Activated CD4-positive, alpha-beta T cell treated with anti-CD3 and anti-CD28 coated beads for 24 hours (primary cell): ENCODE measurements at regions not wholly inside any gene's neighbourhood (a gene's known extent, or its start where the extent isn't known, plus 50 kb on each side); places are given as distances from the start of the nearest gene placed in this dataset.
"Not testable (repeated sequence)": the region's sequence is repeated elsewhere in the genome, so short reads cannot be mapped to it uniquely, and the experiment has no call there.

Source experiments
- DNase-seq, 2 donors: peaks; one replicate each; pipeline ENCODE4 v3.0.0-alpha.2; 2020; ENCODE audit warnings: low read depth in 2 of 2

GRCh38 chr3:127439621-127440020, 150.9 kb downstream of the TPRA1 start:
- DNase-seq, result no peak

DNA sequence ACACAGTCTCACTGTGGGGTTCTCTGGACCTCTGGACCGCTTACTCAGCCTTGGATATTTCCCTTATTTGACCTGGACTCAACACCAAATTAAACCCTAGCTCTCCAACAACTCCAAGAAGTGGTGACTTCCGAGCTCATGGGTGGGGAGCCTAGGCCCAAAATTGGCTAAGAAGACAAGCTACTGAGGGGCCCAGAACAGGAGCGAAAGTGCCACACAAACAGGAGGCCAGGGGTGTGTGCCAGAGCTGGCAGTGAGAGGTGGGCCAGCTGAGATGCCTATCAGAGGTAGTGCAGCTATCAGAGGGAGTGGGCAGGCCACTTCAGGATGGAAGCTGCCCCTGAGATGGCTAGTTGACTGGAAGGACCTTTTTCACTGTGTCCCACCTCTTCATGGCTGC, 151.1 kb upstream of the PRR20G start:
- DNase-seq, result no peak

- DNase-seq, result no peak
Observed at GRCh38 chr3:127438371-127438770, 150.5 kb upstream of the PRR20G start.

- DNase-seq, result not testable (repeated sequence)
Observed at GRCh38 chr3:127435299-127435698, 147.5 kb upstream of the PRR20G start.

- DNase-seq, result no peak
Observed at GRCh38 chr3:127431066-127431465, 143.2 kb upstream of the PRR20G start.

DNA sequence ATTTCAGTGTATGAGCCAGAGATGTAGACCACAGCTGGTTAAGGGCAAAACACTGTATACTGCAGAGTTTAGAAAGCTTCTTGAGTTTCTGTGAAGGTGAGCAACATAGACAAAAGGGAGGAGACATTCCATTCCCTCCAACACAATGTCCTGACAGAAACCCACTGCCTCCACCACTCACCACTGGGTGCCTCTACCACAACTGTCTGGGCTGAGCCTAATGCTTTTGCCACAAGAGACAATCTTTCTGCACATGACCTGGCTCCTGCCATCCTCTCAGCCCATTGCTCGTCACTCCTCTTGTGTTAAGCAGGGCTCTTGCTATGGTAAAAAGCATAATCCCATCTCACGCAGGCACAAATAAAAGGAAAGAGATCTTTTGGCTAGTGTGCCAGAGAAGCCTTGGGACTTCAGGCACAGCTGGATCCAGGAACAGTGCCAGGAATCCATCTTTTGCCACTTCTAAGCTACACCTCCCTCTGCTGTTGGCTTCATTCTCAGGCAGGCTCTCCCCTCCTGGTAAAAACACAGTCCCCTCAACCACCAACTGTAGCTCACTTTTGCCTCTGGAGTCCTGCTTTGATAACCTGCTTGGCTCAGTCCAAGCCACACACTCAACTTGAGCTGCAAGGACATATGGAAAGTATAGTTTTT, 140.6 kb upstream of the PRR20G start:
- DNase-seq, result no peak

GRCh38 chr3:127427666-127428065, 139.8 kb upstream of the PRR20G start:
- DNase-seq, result no peak

DNA sequence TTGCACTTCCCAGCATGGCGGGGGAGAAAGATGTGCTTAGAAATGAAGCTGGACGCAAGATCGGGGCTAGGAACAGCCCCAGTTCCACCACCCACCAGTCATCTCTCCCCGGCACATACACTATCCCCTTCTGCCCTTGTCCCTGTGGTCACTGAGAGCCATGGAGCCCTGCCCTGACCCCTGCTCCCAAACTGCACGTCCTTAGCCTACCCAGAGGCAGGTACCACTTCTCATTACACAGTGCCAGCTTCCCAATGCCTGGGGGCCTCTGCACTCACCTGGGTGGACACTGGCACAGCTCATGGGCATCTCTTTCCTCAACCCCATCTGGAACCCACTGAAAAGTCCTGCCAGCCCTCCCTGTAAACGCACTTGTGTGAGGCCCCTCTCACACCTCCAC, 139.3 kb upstream of the PRR20G start:
- no peak for DNase-seq

DNA sequence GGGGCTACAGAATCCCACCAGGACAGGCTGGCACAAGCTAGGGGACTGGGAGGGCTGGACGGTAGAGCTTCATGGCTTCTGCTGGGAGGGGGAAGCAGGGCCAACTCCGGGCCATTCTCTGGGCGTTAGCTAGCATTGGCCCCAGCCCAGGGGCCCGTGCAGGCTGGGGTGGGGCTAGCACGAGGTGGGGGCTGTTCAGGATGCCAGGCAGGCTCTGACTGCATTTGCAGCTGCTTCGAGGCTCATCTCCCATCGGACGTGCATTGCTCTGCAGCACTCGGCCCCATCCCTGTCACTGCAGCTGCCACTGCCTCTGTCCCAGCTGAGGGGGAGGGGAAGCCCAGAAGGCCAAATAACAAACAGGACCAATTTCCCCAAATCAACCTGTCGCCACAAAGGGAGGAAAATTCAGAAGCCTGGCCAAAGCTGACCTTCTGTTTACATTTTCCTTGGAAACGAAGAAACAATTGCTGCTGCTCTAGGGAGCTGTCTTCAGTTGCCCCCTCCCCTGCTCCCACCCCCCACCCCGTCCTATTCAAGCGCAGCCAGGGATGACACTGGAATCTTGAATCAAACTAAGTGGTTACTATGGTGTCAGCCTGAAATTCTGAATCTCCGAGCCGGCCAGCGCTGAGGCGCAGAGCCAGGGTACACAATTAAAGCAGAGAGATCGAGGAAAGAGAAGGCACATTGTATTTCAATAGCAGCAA, 138.8 kb upstream of the PRR20G start:
- no peak for DNase-seq

DNA sequence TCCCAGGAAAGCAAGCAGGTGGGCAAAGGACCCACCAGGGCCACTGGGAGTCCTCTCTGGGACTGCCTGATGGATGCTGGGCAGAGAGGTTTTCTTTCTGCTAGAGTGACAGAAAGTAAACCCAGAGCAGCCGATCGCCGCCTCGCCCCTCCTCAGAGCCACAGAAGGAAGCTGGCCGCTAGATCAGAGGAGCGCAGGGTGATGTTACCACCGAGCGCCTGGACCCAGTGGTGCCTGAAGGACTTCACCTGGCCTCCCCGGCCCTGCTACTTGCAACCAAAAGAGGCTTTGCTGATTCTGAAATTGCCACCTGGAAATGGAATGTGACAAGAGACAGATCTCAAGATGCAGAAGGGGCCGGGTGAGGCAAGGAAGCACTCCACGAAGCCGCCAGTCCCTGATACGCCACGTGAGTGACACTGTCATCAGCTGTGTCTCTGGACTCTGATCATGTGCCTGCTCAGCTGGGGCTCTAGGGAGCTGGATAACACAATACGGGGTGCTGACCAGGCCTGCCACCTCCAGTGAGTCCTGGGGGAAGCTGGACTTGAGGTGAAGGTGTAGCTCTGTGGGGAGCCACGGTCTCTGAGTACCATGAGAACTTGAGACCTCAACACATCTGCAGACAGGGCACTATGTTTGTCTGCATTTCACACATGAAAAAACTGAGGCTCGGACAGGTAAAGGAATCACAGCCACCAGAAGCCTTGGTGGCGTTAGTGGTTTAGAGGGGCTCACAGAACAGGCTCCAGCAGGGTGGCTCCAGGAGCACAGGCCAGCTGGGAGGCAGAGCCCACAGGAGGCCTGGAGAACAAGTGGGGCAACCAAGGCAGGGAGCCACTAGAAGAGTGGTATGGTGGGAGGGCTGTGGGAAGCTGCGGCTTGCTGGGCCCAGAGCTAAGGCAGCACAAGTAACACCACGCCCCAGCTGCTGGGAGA, 137.9 kb upstream of the PRR20G start:
- no peak for DNase-seq

GRCh38 chr3:127424766-127425504, 137.1 kb upstream of the PRR20G start:
- DNase-seq, result no peak

GRCh38 chr3:127423856-127424765, 136.3 kb upstream of the PRR20G start:
- no peak for DNase-seq

DNA sequence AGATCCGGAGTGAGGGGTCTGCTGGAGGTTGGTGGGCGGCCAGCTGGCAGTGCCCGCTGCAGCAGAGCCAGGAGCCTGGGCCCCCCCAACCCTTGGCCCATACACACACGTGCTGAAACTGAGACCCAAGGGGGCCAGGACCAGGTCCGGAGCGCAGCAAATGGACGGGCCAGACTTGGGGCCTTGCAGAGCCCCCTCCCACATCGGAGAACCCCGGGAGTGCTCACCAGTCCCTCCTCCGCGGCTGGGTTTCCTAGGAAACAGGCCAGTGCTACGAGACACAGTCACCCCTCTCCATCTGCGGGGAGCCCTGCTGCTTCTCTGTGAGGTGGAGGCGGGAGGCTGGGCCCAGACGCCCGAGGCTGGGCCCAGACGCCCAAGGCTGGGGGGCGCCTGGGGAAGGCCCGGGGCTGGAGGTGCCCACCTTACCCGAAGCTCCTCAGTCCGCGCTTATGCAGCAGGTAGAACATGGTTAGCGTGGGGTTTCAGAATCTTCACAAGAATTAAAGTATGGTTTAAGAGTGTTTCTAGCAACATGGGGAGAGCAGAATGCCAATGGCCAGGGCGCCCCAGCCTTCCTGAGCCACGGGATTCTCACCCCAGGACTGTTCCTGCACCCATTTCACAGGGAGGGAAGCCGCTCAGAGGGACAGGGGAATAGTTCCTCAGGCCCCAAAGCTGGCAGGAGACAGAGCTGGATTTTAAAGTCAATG, 135.0 kb upstream of the PRR20G start:
- no peak for DNase-seq

DNA sequence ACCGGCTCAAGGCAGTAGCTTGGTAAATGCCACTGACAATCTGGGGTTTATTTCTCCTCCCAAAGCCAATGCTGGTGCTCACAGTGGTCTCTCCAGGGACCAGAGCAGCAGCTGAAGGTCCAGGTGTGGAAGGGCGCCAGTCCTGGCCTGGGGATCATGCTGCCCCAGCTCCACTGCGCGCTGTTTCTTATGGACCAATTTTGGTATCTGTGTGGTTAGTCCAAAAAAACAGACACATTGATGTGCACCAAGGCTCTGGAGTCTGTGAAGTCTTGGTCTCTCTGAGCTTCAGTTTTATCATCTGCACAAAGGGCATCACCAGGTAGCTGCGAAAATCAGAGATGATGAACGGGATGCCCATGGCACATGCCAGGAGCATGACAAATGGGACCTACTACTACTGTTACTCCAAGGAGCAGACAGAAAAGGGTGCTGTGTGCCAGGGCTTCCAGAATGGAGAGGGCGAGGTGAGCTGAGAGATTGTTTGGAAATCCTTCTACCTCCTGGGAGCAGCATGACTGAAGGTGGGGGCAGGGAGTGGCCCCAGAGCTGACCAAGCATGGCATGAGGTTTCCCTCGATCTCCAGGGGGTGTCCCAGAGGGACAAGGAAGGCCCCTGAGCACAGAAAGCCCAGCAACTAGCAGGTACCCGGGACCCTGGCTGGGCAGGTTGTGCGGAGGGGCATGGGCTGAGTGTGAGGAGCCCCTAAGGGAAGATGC, 134.3 kb upstream of the PRR20G start:
- no peak for DNase-seq

DNA sequence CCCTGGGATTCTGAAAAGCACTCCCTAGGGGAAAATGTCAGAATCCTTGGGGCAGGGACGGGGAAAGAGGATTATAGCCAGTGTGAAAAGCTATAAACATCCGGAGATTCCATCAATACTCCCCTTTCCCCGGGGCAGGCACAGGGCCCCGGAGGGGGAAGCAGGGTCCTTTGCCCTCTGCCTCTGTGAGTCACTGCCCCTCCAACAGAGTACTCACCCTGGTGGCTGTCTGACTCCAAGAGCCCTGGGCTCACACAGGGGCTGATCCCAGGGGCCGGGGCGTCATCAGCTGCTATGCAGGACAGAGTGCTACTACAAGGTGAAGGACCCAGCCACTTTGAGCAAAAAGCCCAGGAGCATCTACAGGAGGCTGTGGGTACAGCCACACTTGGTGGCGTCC, 133.0 kb upstream of the PRR20G start:
- DNase-seq, result no peak

GRCh38 chr3:127419641-127420553, 132.1 kb upstream of the PRR20G start:
- no peak for DNase-seq

GRCh38 chr3:127419182-127419581, 131.3 kb upstream of the PRR20G start:
- no peak for DNase-seq

DNA sequence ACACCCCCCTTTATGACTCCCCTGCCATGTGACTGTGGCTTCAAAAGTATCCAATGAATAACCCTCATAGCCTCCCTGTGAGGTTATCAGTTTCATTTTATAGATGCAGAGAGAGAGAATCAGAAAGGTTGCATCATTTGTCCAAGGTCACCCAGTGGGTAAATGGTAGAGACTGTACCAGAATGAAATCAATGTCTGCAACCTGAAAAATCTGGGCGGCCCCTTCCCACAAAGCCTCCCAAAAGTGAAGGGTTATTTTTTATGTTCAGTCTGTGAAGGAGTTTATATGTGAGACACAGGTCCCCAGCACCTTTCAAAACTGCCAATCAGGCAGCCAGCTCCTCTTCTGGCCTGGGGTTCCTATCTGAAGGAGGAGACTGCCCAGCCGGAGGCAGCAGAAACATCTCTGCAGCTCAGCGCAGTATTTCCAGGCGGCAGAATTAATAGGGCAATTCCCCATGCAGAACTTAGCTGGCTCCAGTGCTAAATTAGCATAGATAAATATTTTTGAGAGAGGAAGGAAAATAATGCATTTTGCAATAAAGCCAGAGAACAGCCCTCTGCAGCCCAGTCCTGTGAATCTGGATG, 130.8 kb upstream of the PRR20G start:
- no peak for DNase-seq
